ENCODE measurements at regions not wholly inside any gene's neighbourhood (a gene's known extent, or its start where the extent isn't known, plus 50 kb on each side); places are given as distances from the start of the nearest gene placed in this dataset.

DNA sequence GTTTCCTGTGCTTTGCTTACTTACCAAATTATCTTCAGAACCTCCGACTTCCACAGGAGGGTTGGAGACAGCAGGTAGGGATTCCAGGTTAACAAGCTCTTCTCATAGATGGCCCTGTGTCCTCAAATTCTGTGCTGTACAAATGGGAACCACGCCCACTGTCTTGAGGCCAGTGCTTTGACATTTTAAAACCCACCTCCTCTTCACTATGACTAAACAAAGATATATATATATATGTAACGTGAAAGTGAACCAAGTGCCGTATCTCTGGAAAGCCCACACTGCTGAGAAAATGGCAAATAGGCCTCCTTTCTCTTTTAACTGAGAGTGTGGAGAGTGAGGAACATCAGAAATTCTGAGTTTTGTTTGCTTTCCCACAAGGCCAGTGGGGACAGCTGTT is 99.6 kb downstream of the ZBTB18 start:
- TF ChIP-seq, protein P1, sequence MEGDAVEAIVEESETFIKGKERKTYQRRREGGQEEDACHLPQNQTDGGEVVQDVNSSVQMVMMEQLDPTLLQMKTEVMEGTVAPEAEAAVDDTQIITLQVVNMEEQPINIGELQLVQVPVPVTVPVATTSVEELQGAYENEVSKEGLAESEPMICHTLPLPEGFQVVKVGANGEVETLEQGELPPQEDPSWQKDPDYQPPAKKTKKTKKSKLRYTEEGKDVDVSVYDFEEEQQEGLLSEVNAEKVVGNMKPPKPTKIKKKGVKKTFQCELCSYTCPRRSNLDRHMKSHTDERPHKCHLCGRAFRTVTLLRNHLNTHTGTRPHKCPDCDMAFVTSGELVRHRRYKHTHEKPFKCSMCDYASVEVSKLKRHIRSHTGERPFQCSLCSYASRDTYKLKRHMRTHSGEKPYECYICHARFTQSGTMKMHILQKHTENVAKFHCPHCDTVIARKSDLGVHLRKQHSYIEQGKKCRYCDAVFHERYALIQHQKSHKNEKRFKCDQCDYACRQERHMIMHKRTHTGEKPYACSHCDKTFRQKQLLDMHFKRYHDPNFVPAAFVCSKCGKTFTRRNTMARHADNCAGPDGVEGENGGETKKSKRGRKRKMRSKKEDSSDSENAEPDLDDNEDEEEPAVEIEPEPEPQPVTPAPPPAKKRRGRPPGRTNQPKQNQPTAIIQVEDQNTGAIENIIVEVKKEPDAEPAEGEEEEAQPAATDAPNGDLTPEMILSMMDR (conservative IDR thresholded peaks at IDR 0.05) = no peak
- no peak for TF ChIP-seq EZH2 (IDR thresholded peaks at IDR 0.05; ENCODE audit: low read depth)

All from PC-9 (cell line).